Epithelial cell of esophagus (primary cell): ENCODE measurements at regions not wholly inside any gene's neighbourhood (a gene's known extent, or its start where the extent isn't known, plus 50 kb on each side); places are given as distances from the start of the nearest gene placed in this dataset.
A peak's percentile ranks its signal among the peaks of the same experiment; 100 is the strongest.

Experiments used
- DNase-seq: peaks from one replicate; pipeline ENCODE4 v3.0.0; 2010; ENCODE audit warnings: low read depth
- H3K4me3 ChIP-seq: 2 replicates; pipeline ENCODE4 v1.5.1; 2011; ENCODE audit warnings: mild to moderate bottlenecking, low read length, control low read depth
- TF ChIP-seq, protein P1 (sequence below): IDR thresholded peaks from 2 replicates; pipeline ENCODE4 v1.5.1; 2011; ENCODE audit warnings: low read depth, mild to moderate bottlenecking, low read length, control low read depth, inconsistent platforms; ENCODE audit not compliant: insufficient read depth; ENCODE audit errors: missing control alignments

GRCh38 chr1:41999884-42000283, 81.2 kb upstream of the HIVEP3 start:
- no peak for DNase-seq
- TF ChIP-seq, protein P1, sequence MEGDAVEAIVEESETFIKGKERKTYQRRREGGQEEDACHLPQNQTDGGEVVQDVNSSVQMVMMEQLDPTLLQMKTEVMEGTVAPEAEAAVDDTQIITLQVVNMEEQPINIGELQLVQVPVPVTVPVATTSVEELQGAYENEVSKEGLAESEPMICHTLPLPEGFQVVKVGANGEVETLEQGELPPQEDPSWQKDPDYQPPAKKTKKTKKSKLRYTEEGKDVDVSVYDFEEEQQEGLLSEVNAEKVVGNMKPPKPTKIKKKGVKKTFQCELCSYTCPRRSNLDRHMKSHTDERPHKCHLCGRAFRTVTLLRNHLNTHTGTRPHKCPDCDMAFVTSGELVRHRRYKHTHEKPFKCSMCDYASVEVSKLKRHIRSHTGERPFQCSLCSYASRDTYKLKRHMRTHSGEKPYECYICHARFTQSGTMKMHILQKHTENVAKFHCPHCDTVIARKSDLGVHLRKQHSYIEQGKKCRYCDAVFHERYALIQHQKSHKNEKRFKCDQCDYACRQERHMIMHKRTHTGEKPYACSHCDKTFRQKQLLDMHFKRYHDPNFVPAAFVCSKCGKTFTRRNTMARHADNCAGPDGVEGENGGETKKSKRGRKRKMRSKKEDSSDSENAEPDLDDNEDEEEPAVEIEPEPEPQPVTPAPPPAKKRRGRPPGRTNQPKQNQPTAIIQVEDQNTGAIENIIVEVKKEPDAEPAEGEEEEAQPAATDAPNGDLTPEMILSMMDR, result no peak
- no peak overlapping the region for H3K4me3 ChIP-seq

GRCh38 chr1:41998250-41998649, 79.5 kb upstream of the HIVEP3 start:
- no peak overlapping the region for H3K4me3 ChIP-seq
- TF ChIP-seq, protein P1, result no peak
- no peak for DNase-seq

DNA sequence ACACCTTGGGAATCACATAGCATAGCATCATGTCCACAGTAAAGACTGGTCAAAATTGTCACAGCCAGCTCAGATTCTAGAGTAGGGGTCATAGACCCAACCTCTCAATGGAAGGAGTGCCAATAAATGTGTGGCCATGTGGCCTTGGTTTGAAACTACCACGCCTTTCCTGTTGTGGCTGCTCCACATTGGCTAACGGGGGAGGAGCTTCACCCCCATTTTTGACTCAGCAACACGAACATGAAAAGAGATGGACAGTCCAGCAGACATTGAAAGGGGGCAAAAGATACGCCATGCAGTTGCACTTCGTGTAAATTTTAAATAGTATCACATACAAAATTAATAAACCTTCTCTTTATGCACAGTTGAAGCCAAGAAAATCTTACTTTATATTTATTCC, 78.4 kb upstream of the HIVEP3 start:
- H3K4me3 ChIP-seq, result no peak overlapping the region
- TF ChIP-seq, protein P1, result no peak
- DNase-seq, result no peak

- H3K4me3 ChIP-seq, result no peak overlapping the region
- DNase-seq, result no peak
- TF ChIP-seq, protein P1, result no peak
These were observed 76.9 kb upstream of the HIVEP3 start for GRCh38 chr1:41995441-41996130.

GRCh38 chr1:41994195-41994894, 75.6 kb upstream of the HIVEP3 start:
- no peak overlapping the region for H3K4me3 ChIP-seq
- no peak for DNase-seq
- TF ChIP-seq, protein P1, result no peak

DNA sequence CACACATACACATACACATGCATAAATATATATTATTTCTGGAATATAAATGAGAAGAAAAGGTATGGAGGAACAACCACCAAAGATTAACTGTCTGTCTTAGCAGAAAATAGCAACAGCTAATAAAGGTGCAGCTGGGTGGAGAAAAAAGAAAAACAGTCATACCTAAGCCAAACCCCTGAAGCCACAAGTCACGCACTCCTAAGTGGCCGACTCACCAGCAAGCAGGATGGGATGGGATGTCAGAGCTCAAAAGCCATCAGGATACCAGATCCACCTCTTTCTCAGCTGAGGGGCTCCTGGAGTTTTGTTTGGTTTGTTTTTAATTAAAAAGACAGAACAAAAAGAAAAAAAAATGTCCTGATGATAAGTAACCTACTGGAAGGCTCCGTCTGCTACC, 64.7 kb upstream of the HIVEP3 start:
- TF ChIP-seq, protein P1, result no peak
- peak; percentile 7 for DNase-seq
- no peak overlapping the region for H3K4me3 ChIP-seq
